GM19468 (cell line): ENCODE measurements at regions not wholly inside any gene's neighbourhood (a gene's known extent, or its start where the extent isn't known, plus 50 kb on each side); places are given as distances from the start of the nearest gene placed in this dataset.
"Not testable (repeated sequence)": the region's sequence is repeated elsewhere in the genome, so short reads cannot be mapped to it uniquely, and the experiment has no call there.

ENCODE experiments used
- ATAC-seq: cut with Tn5 transposase; IDR thresholded peaks from one replicate; pipeline ENCODE4 v1.9.1; 2021; ENCODE audit warnings: mild to moderate bottlenecking, moderate library complexity, moderate number of reproducible peaks; ENCODE audit not compliant: unreplicated experiment; ENCODE audit errors: extremely low read depth

- ATAC-seq, result no peak
Observed at GRCh38 chr2:39933196-39933595, 154.1 kb upstream of the THUMPD2 start.

- ATAC-seq, result no peak
Observed at GRCh38 chr2:39932198-39932597, 153.1 kb upstream of the THUMPD2 start.

- ATAC-seq, result no peak
Observed at GRCh38 chr2:39930175-39930917, 151.3 kb upstream of the THUMPD2 start.

GRCh38 chr2:39929531-39929930, 150.5 kb upstream of the THUMPD2 start:
- ATAC-seq, result no peak

GRCh38 chr2:39925312-39925711, 146.3 kb upstream of the THUMPD2 start:
- ATAC-seq, result no peak

- ATAC-seq, result no peak
Observed at GRCh38 chr2:39923455-39923854, 144.4 kb upstream of the THUMPD2 start.

- ATAC-seq, result no peak
Observed at GRCh38 chr2:39922679-39923405, 143.8 kb upstream of the THUMPD2 start.

- ATAC-seq, result no peak
Observed at GRCh38 chr2:39920307-39920801, 141.3 kb upstream of the THUMPD2 start.

- ATAC-seq, result no peak
Observed at GRCh38 chr2:39919511-39920306, 140.7 kb upstream of the THUMPD2 start.

GRCh38 chr2:39918886-39919285, 139.8 kb upstream of the THUMPD2 start:
- ATAC-seq, result no peak

GRCh38 chr2:39917371-39917770, 138.3 kb upstream of the THUMPD2 start:
- not testable (repeated sequence) for ATAC-seq

- no peak for ATAC-seq
Observed at GRCh38 chr2:39914949-39915348, 135.9 kb upstream of the THUMPD2 start.

- no peak for ATAC-seq
Observed at GRCh38 chr2:39913648-39914461, 134.8 kb upstream of the THUMPD2 start.

- no peak for ATAC-seq
Observed at GRCh38 chr2:39902103-39902502, 123.0 kb upstream of the THUMPD2 start.

GRCh38 chr2:39898934-39899333, 119.9 kb upstream of the THUMPD2 start:
- ATAC-seq, result no peak

- no peak for ATAC-seq
Observed at GRCh38 chr2:39897273-39897672, 118.2 kb upstream of the THUMPD2 start.

GRCh38 chr2:39894082-39894481, 115.0 kb upstream of the THUMPD2 start:
- ATAC-seq, result no peak

- ATAC-seq, result no peak
Observed at GRCh38 chr2:39893616-39894015, 114.6 kb upstream of the THUMPD2 start.

- no peak for ATAC-seq
Observed at GRCh38 chr2:39881948-39882347, 102.9 kb upstream of the THUMPD2 start.

- no peak for ATAC-seq
Observed at GRCh38 chr2:39881494-39881893, 102.4 kb upstream of the THUMPD2 start.
